H1 (cell line): ENCODE measurements at regions not wholly inside any gene's neighbourhood (a gene's known extent, or its start where the extent isn't known, plus 50 kb on each side); places are given as distances from the start of the nearest gene placed in this dataset.

ENCODE experiments used
- CTCF ChIA-PET: fragments of 300-600 bp; sonication (Branson Sonifier 250); formaldehyde crosslinking; loops from one replicate; lab custom pipeline; 2021; ENCODE audit not compliant: partially characterized antibody; lab: Charles Lee
- POLR2A ChIA-PET: fragments of 300-600 bp; sonication (Branson Sonifier 250); formaldehyde crosslinking; loops from one replicate; lab custom pipeline; 2021; ENCODE audit warnings: inconsistent platforms; ENCODE audit not compliant: partially characterized antibody; lab: Charles Lee
- DNase-seq, 2 experiments: peaks; one replicate each; pipeline versions ENCODE4 v3.0.0 to v3.0.0-alpha.2; 2010 to 2022; ENCODE audit warnings: low spot score in 2 of 2, low read depth in 1 of 2, mixed read lengths in 1 of 2
- FAIRE-seq: peaks from 2 replicates; lab custom pipeline; 2011; peaks lifted over from hg19 to GRCh38; lab: Jason Lieb, UNC
- H2AFZ ChIP-seq: 2 replicates; pipeline ENCODE4 v1.8.1; 2012; ENCODE audit warnings: low read length, inconsistent platforms
- H2AK5ac ChIP-seq: 2 replicates; pipeline ENCODE4 v1.6.1; 2013; ENCODE audit warnings: low read depth, low read length
- H2BK120ac ChIP-seq: replicated peaks from 2 replicates; pipeline ENCODE3; 2013; ENCODE audit warnings: low read depth, low read length, inconsistent platforms
- H2BK12ac ChIP-seq: 2 replicates; pipeline ENCODE4 v1.6.1; 2013; ENCODE audit warnings: low read depth, low read length
- H2BK15ac ChIP-seq: 2 replicates; pipeline ENCODE4 v1.6.1; 2013; ENCODE audit warnings: low read length
- H2BK20ac ChIP-seq: 2 replicates; pipeline ENCODE4 v1.6.1; 2013; ENCODE audit warnings: low read length
- H2BK5ac ChIP-seq: 2 replicates; pipeline ENCODE4 v1.6.1; 2013; ENCODE audit warnings: low read depth, low read length
- H3K14ac ChIP-seq: 2 replicates; pipeline ENCODE4 v1.6.1; 2013; ENCODE audit warnings: inconsistent platforms; ENCODE audit not compliant: insufficient read length
- H3K18ac ChIP-seq: 2 replicates; pipeline ENCODE4 v1.6.1; 2013; ENCODE audit warnings: low read length; ENCODE audit errors: extremely low read depth
- H3K23ac ChIP-seq: 2 replicates; pipeline ENCODE4 v1.6.1; 2013; ENCODE audit warnings: inconsistent platforms; ENCODE audit not compliant: insufficient read length
- H3K23me2 ChIP-seq: 2 replicates; pipeline ENCODE4 v1.6.1; 2013; ENCODE audit warnings: low read depth, low read length
- H3K27ac ChIP-seq: 2 replicates; pipeline ENCODE4 v1.6.1; 2011; ENCODE audit warnings: low read depth, low read length, inconsistent platforms
- H3K27me3 ChIP-seq, 4 experiments: replicated peaks in 1 of 4; 1 replicate in 1 of 4; 2 replicates in 3 of 4; pipeline versions ENCODE4 v1.6.1 to v1.8.1; 2011 to 2013; ENCODE audit warnings: low read length in 3 of 4, mild to moderate bottlenecking in 3 of 4, inconsistent platforms in 2 of 4, mixed read lengths in 2 of 4, moderate library complexity in 1 of 4; ENCODE audit not compliant: control insufficient read depth in 3 of 4, insufficient read depth in 3 of 4; ENCODE audit errors: extremely low read depth in 1 of 4
- H3K36me3 ChIP-seq, 4 experiments: 2 replicates each; pipeline versions ENCODE4 v1.6.1 to v1.8.1; 2011 to 2013; ENCODE audit warnings: mild to moderate bottlenecking in 4 of 4, low read length in 3 of 4, moderate library complexity in 2 of 4, control low read depth in 1 of 4, inconsistent platforms in 1 of 4; ENCODE audit not compliant: insufficient read depth in 4 of 4, control insufficient read depth in 2 of 4
- H3K4ac ChIP-seq: replicated peaks from 2 replicates; pipeline ENCODE3; 2013; ENCODE audit warnings: low read length, low read depth, mixed read lengths, inconsistent platforms; ENCODE audit not compliant: insufficient read length
- H3K4me1 ChIP-seq, 4 experiments: replicated peaks in 1 of 4; 1 replicate in 1 of 4; 2 replicates in 3 of 4; pipeline versions ENCODE4 v1.6.1 to v1.8.1; 2011 to 2013; ENCODE audit warnings: low read length in 3 of 4, inconsistent platforms in 2 of 4, mixed read lengths in 1 of 4; ENCODE audit not compliant: insufficient read depth in 4 of 4, control insufficient read depth in 3 of 4
- H3K4me2 ChIP-seq, 2 experiments: 2 replicates each; pipeline versions ENCODE4 v1.6.1 to v1.8.1; 2011 to 2013; ENCODE audit warnings: low read depth in 2 of 2, low read length in 2 of 2, control low read depth in 1 of 2, inconsistent platforms in 1 of 2, mild to moderate bottlenecking in 1 of 2; ENCODE audit not compliant: insufficient read depth in 1 of 2
- H3K4me3 ChIP-seq, 4 experiments: fragments of 200-600, 300-600 bp in 1 of 4; sonication (generic), shearing (Covaris generic), sonication (Bioruptor Twin) in 1 of 4; 2 replicates each; pipeline versions ENCODE4 v1.5.1 to v1.8.1; 2011 to 2016; ENCODE audit warnings: low read length in 4 of 4, low read depth in 3 of 4, control low read depth in 2 of 4, inconsistent platforms in 2 of 4, mild to moderate bottlenecking in 2 of 4, mixed read lengths in 1 of 4, moderate library complexity in 1 of 4; ENCODE audit not compliant: insufficient read depth in 2 of 4; ENCODE audit errors: extremely low read depth in 1 of 4
- H3K56ac ChIP-seq: replicated peaks from 2 replicates; pipeline ENCODE3; 2013; ENCODE audit warnings: low read depth, mild to moderate bottlenecking, mixed read lengths, low read length, inconsistent platforms; ENCODE audit not compliant: insufficient read length
- H3K79me1 ChIP-seq: 2 replicates; pipeline ENCODE4 v1.6.1; 2013; ENCODE audit warnings: low read depth, low read length, control low read depth
- H3K79me2 ChIP-seq, 2 experiments: 2 replicates each; pipeline versions ENCODE4 v1.6.1 to v1.8.1; 2012 to 2013; ENCODE audit warnings: low read length in 2 of 2, mild to moderate bottlenecking in 2 of 2, inconsistent platforms in 1 of 2; ENCODE audit not compliant: insufficient read depth in 2 of 2, control insufficient read depth in 1 of 2
- H3K9ac ChIP-seq, 4 experiments: replicated peaks in 1 of 4; 1 replicate in 1 of 4; 2 replicates in 3 of 4; pipeline versions ENCODE4 v1.6.1 to v1.8.1; 2011 to 2013; ENCODE audit warnings: low read depth in 3 of 4, low read length in 3 of 4, control low read depth in 2 of 4, mild to moderate bottlenecking in 2 of 4, moderate library complexity in 2 of 4, inconsistent platforms in 1 of 4; ENCODE audit errors: extremely low read depth in 1 of 4
- H3K9me3 ChIP-seq, 2 experiments: 2 replicates each; pipeline versions ENCODE4 v1.6.1 to v1.8.1; 2012 to 2013; ENCODE audit warnings: mild to moderate bottlenecking in 2 of 2, moderate library complexity in 2 of 2, control low read depth in 1 of 2, inconsistent platforms in 1 of 2, low read depth in 1 of 2, low read length in 1 of 2, mixed read lengths in 1 of 2; ENCODE audit not compliant: insufficient read depth in 2 of 2
- H4K20me1 ChIP-seq, 2 experiments: replicated peaks in 1 of 2; 2 replicates each; pipeline versions ENCODE3 to v1.8.1; 2011 to 2013; ENCODE audit warnings: inconsistent platforms in 2 of 2, low read length in 2 of 2, mild to moderate bottlenecking in 1 of 2; ENCODE audit not compliant: insufficient read depth in 2 of 2, control insufficient read depth in 1 of 2
- H4K5ac ChIP-seq: 2 replicates; pipeline ENCODE4 v1.6.1; 2013; ENCODE audit warnings: low read length, low read depth, mixed read lengths, inconsistent platforms; ENCODE audit not compliant: insufficient read length
- H4K8ac ChIP-seq: 2 replicates; pipeline ENCODE4 v1.8.0; 2013; ENCODE audit warnings: mild to moderate bottlenecking, moderate library complexity, low read length, inconsistent platforms; ENCODE audit not compliant: insufficient read depth; ENCODE audit errors: extremely low read depth
- H4K91ac ChIP-seq: replicated peaks from 2 replicates; pipeline ENCODE3; 2013; ENCODE audit warnings: low read length, mixed read lengths, inconsistent platforms; ENCODE audit not compliant: insufficient read length
- SRF ChIP-seq: IDR thresholded peaks from 2 replicates; pipeline ENCODE4 v1.6.1; 2011; ENCODE audit warnings: mild to moderate bottlenecking, low read depth, low read length, moderate library complexity

DNA sequence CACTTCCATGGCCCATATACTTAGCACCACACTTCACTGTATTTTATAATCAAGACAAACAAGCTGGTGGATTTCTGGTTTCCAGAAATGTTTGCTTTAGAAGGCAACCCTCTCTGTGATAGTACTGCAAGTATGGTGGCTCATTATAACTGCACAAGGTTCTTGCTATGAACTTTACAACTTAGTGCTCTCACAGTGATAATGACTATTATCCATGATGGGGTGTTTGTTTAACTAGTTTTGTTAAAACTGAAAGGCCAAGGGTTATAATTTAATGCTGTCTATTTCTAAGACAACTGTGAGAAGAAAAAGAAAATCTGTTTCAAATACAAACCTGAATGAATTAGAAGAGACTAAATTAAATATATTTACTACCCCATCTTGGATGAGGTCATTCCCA is 903.2 kb downstream of the ADGRL2 start:
- ChIA-PET POLR2A (no interaction called here), CTCF (no interaction called here)
- H2BK5ac ChIP-seq: no peak overlapping the region
- H2BK120ac ChIP-seq: no peak overlapping the region
- H4K8ac ChIP-seq: no peak overlapping the region
- no peaks in the 10 kb centered on the region for H4K20me1 ChIP-seq
- no peaks in the 10 kb centered on the region for H3K23me2 ChIP-seq
- H2AFZ ChIP-seq: no peak overlapping the region
- no peak overlapping the region for H3K18ac ChIP-seq
- no peak overlapping the region for H2BK12ac ChIP-seq
- H3K4me3 ChIP-seq: no peak overlapping the region
- H3K23ac ChIP-seq: no peak overlapping the region
- no peaks in the 10 kb centered on the region for H3K79me1 ChIP-seq
- H4K5ac ChIP-seq: no peak overlapping the region
- no peak overlapping the region for H3K27ac ChIP-seq
- H3K4me2 ChIP-seq: no peak overlapping the region
- H2AK5ac ChIP-seq: no peak overlapping the region
- no peaks in the 10 kb centered on the region for H3K9me3 ChIP-seq
- H3K9ac ChIP-seq: no peak overlapping the region
- TF ChIP-seq SRF: no peak
- no peak overlapping the region for H3K4ac ChIP-seq
- H4K91ac ChIP-seq: no peak overlapping the region
- H3K56ac ChIP-seq: no peak overlapping the region
- no peak overlapping the region for H2BK20ac ChIP-seq
- no peaks in the 10 kb centered on the region for H3K79me2 ChIP-seq
- no peaks in the 10 kb centered on the region for H3K27me3 ChIP-seq
- H3K4me1 ChIP-seq: no peaks in the 10 kb centered on the region
- no peaks in the 10 kb centered on the region for H3K36me3 ChIP-seq
- no peak overlapping the region for H3K14ac ChIP-seq
- DNase-seq (no peak), FAIRE-seq (no peak)
- no peak overlapping the region for H2BK15ac ChIP-seq
